Panc1 (cell line): ENCODE measurements at regions not wholly inside any gene's neighbourhood (a gene's known extent, or its start where the extent isn't known, plus 50 kb on each side); places are given as distances from the start of the nearest gene placed in this dataset.

ENCODE experiments used
- ATAC-seq: fragments of 200-7000 bp; cut with Tn5 transposase; 2 replicates; pipeline ENCODE4 v1.9.1; 2020; ENCODE audit warnings: mild to moderate bottlenecking, moderate library complexity
- BruUV-seq: library from RNA; stranded (reverse); fragments of 400-500 nt; replicated peaks from 2 replicates; lab custom pipeline; 2021; lab: Mats Ljungman, UMichigan
- CTCF ChIA-PET: fragments of 300-600 bp; sonication (Branson Sonifier 250); formaldehyde crosslinking; loops from one replicate; lab custom pipeline; 2022; ENCODE audit warnings: antibody characterized with exemption; lab: Charles Lee
- POLR2A ChIA-PET: fragments of 300-600 bp; sonication (Branson Sonifier 250); formaldehyde crosslinking; loops from one replicate; lab custom pipeline; 2022; ENCODE audit warnings: antibody characterized with exemption; lab: Charles Lee
- DNase-seq: peaks from one replicate; pipeline ENCODE4 v3.0.0-alpha.2; 2010; ENCODE audit warnings: low read depth, low spot score
- H3K27ac ChIP-seq: 2 replicates; pipeline ENCODE4 v1.5.1; 2011; ENCODE audit warnings: mild to moderate bottlenecking, low read length, inconsistent platforms
- H3K27me3 ChIP-seq: fragments of 200-500 bp; sonication (Bioruptor generic); 2 replicates; pipeline ENCODE4 v1.6.0; 2014; ENCODE audit warnings: low read length, inconsistent platforms; ENCODE audit not compliant: control insufficient read depth, insufficient read depth
- H3K36me3 ChIP-seq: fragments of 200-500 bp; sonication (Bioruptor generic); 2 replicates; pipeline ENCODE4 v1.5.1; 2014; ENCODE audit warnings: inconsistent platforms, mild to moderate bottlenecking, low read length, moderate library complexity; ENCODE audit not compliant: control insufficient read depth, insufficient read depth
- H3K4me1 ChIP-seq: 2 replicates; pipeline ENCODE4 v1.5.1; 2011; ENCODE audit warnings: inconsistent platforms, mild to moderate bottlenecking, low read length, moderate library complexity; ENCODE audit not compliant: control insufficient read depth, insufficient read depth
- H3K4me3 ChIP-seq, 2 experiments: 2 replicates each; pipeline ENCODE4 v1.5.1; 2011 to 2012; ENCODE audit warnings: low read depth in 2 of 2, low read length in 2 of 2, mild to moderate bottlenecking in 2 of 2, inconsistent platforms in 1 of 2, moderate library complexity in 1 of 2
- H3K9me3 ChIP-seq: fragments of 200-500 bp; sonication (Bioruptor generic); 2 replicates; pipeline ENCODE4 v1.5.1; 2014; ENCODE audit warnings: low read depth, mild to moderate bottlenecking, inconsistent platforms, low read length, moderate library complexity; ENCODE audit not compliant: control insufficient read depth, insufficient read depth
- CTCF ChIP-seq: fragments of 450-650 bp; IDR thresholded peaks from 2 replicates; pipeline ENCODE4 v1.5.1; 2017; ENCODE audit warnings: mild to moderate bottlenecking
- POLR2AphosphoS5 ChIP-seq: IDR thresholded peaks from 2 replicates; pipeline ENCODE4 v1.6.1; 2012; ENCODE audit warnings: mild to moderate bottlenecking, low read depth, low read length, moderate library complexity
- SIN3A ChIP-seq: IDR thresholded peaks from 2 replicates; pipeline ENCODE4 v1.6.1; 2012; ENCODE audit warnings: low read depth, mild to moderate bottlenecking, low read length, moderate library complexity, borderline replicate concordance; ENCODE audit not compliant: insufficient read depth
- TCF7L2 ChIP-seq: IDR thresholded peaks from 2 replicates; pipeline ENCODE4 v1.6.1; 2011; ENCODE audit warnings: mild to moderate bottlenecking, low read depth, low read length, inconsistent platforms
- in situ Hi-C: cut with HindIII; loops from 2 replicates; pipeline ENCODE4 v1.10.0; 2016; ENCODE audit warnings: low sequenced_read_pairs, low pct_unique_long_range_greater_than_20kb
- intact Hi-C: fragments of 100-400 bp; cut with micrococcal nuclease; formaldehyde crosslinking; loops from one replicate; pipeline ENCODE4 v1.10.0; 2022; ENCODE audit not compliant: unreplicated experiment
- TF ChIP-seq, protein P1 (sequence below), 2 experiments: IDR thresholded peaks; 2 replicates each; pipeline ENCODE4 v1.6.1; 2011 to 2012; ENCODE audit warnings: low read depth in 2 of 2, control low read depth in 1 of 2, low read length in 1 of 2, mild to moderate bottlenecking in 1 of 2, moderate library complexity in 1 of 2; ENCODE audit not compliant: insufficient read depth in 1 of 2

DNA sequence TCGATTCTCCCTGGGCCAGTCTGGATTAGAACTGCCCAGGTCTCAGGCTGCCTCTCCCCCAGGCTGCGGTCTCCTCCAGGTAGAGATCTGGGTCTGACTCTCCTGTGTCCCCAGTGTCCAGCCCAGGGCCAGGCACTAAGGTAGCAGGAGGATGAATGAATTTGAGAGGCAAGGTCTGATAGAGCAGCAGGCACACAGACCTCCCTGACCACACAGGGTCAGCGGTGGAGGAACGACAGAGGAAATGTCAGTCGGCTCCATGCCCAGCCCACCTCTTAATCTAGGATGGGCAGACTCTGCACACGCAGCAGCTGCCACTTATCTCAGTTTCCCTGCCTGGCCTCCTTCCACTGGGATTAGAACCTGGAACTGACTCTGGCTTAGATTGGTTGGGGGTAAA is 272.7 kb upstream of the MVB12B start:
- no peaks in the 10 kb centered on the region for H3K27me3 ChIP-seq
- no TSS peak for BruUV-seq
- CTCF ChIA-PET, result no interaction called here
- no peaks in the 10 kb centered on the region for H3K36me3 ChIP-seq
- no peak for DNase-seq
- no peak for TF ChIP-seq SIN3A
- H3K9me3 ChIP-seq, result no peaks in the 10 kb centered on the region
- in situ Hi-C loops (no loop called here), intact Hi-C loops (no loop called here)
- H3K27ac ChIP-seq, result no peak overlapping the region
- no peak overlapping the region for H3K4me3 ChIP-seq
- ATAC-seq, result no peak
- peaks cover 12% of the 10 kb centered on the region for H3K4me1 ChIP-seq
- POLR2A ChIA-PET, result no interaction called here

DNA sequence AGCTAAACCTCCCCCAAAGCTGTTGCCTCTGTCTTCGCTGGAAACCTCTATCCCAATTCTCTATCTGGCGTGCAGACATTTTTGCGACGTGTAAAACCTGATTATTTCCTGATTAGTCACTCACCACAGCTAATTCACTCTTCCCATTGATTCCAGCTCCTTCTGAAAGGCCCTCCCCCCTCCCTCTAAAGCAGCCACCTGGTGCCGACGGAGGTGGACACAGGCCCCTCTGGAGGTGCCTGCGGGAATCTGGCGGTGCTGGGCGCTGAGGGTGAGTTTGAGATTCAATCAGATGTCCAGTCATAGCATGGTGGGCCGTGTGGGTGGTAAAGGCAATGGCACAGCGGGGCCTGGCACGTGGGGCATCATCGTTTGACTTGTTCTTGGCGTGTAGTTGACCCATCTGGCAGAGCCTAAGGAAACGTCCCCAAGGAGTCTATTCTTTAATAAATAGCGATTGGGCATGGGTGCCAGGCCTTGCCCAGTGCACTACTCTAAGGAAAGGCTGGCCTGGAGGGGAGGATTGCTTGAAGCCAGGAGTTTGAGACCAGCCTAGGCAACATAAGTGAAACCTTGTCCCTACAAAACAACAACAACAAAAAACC is 271.1 kb upstream of the MVB12B start:
- BruUV-seq, result no TSS peak
- Histone ChIP-seq H3K27me3 (no peaks in the 10 kb centered on the region), H3K4me1 (peaks cover 4% of the 10 kb centered on the region), H3K27ac (no peak overlapping the region), H3K9me3 (no peaks in the 10 kb centered on the region), H3K4me3 (no peak overlapping the region), H3K36me3 (no peaks in the 10 kb centered on the region)
- DNase-seq (no peak), ATAC-seq (no peak)
- in situ Hi-C loops, result no loop called here
- CTCF ChIA-PET, result no interaction called here
- intact Hi-C loops, result no loop called here
- POLR2A ChIA-PET, result no interaction called here
- TF ChIP-seq CTCF (no peak), TCF7L2 (no peak), POLR2AphosphoS5 (no peak), SIN3A (no peak)
- TF ChIP-seq, protein P1, sequence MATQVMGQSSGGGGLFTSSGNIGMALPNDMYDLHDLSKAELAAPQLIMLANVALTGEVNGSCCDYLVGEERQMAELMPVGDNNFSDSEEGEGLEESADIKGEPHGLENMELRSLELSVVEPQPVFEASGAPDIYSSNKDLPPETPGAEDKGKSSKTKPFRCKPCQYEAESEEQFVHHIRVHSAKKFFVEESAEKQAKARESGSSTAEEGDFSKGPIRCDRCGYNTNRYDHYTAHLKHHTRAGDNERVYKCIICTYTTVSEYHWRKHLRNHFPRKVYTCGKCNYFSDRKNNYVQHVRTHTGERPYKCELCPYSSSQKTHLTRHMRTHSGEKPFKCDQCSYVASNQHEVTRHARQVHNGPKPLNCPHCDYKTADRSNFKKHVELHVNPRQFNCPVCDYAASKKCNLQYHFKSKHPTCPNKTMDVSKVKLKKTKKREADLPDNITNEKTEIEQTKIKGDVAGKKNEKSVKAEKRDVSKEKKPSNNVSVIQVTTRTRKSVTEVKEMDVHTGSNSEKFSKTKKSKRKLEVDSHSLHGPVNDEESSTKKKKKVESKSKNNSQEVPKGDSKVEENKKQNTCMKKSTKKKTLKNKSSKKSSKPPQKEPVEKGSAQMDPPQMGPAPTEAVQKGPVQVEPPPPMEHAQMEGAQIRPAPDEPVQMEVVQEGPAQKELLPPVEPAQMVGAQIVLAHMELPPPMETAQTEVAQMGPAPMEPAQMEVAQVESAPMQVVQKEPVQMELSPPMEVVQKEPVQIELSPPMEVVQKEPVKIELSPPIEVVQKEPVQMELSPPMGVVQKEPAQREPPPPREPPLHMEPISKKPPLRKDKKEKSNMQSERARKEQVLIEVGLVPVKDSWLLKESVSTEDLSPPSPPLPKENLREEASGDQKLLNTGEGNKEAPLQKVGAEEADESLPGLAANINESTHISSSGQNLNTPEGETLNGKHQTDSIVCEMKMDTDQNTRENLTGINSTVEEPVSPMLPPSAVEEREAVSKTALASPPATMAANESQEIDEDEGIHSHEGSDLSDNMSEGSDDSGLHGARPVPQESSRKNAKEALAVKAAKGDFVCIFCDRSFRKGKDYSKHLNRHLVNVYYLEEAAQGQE (IDR thresholded peaks at IDR 0.05; ENCODE audit: insufficient read depth in 1 of 2, low read depth in 2 of 2, low read length in 1 of 2), result no peak

DNA sequence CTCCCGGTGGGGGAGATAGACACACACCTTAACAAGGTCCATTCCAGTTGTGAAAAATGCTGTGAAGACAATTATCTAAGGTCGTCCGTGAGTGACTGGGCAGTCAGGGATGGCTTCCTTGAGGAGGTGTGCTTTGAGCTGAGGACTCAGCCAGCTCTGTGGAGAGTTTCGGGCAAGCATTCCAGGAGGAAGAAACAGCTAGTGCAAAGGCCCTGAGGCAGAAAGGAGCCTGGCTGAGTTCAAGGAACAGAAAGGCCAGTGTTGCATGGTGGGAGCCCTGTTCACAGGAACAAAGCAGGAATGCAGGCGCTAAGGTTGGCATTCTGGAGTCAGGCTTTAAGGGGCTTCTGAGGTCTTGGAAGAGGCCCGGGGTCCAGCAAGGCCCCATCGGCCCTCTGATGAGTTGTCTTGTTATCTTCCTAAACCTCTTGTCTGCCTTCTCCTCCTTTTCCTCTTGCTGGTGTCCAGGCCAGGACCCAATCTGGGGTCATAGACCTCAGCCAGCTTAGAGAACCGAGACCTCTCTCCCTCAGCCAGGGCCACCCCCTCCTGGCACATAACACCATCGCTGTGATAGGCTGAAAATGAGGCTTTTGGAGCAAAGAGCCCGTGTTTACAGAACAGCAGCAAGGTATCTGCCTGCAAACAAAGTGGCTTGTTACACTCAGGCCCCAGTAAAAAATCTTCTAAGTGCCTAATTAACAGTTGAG is 270.2 kb upstream of the MVB12B start:
- no peaks in the 10 kb centered on the region for H3K27me3 ChIP-seq
- intact Hi-C loops (no loop called here), in situ Hi-C loops (no loop called here)
- H3K9me3 ChIP-seq, result no peaks in the 10 kb centered on the region
- H3K36me3 ChIP-seq, result no peaks in the 10 kb centered on the region
- ChIA-PET POLR2A (no interaction called here), CTCF (no interaction called here)
- H3K4me3 ChIP-seq, result no peak overlapping the region
- peaks cover 4% of the 10 kb centered on the region for H3K4me1 ChIP-seq
- DNase-seq (no peak), ATAC-seq (no peak)
- H3K27ac ChIP-seq, result no peak overlapping the region
- no TSS peak for BruUV-seq
- TF ChIP-seq, protein P1 (IDR thresholded peaks at IDR 0.05; ENCODE audit: insufficient read depth in 1 of 2, low read depth in 2 of 2, low read length in 1 of 2), result no peak
- TF ChIP-seq POLR2AphosphoS5 (no peak), TCF7L2 (no peak), CTCF (no peak), SIN3A (no peak)
